Fibroblast of skin of left quadriceps (primary cell): ENCODE measurements at regions not wholly inside any gene's neighbourhood (a gene's known extent, or its start where the extent isn't known, plus 50 kb on each side); places are given as distances from the start of the nearest gene placed in this dataset.
A peak's percentile ranks its signal among the peaks of the same experiment; 100 is the strongest.

Source experiments
- DNase-seq, 2 experiments: peaks; one replicate each; pipeline ENCODE4 v3.0.0-alpha.2; 2013; ENCODE audit warnings: low read depth in 2 of 2

- DNase-seq = no peak
Measured at GRCh38 chr3:72204452-72204851, 419.5 kb upstream of the PROK2 start.

DNA sequence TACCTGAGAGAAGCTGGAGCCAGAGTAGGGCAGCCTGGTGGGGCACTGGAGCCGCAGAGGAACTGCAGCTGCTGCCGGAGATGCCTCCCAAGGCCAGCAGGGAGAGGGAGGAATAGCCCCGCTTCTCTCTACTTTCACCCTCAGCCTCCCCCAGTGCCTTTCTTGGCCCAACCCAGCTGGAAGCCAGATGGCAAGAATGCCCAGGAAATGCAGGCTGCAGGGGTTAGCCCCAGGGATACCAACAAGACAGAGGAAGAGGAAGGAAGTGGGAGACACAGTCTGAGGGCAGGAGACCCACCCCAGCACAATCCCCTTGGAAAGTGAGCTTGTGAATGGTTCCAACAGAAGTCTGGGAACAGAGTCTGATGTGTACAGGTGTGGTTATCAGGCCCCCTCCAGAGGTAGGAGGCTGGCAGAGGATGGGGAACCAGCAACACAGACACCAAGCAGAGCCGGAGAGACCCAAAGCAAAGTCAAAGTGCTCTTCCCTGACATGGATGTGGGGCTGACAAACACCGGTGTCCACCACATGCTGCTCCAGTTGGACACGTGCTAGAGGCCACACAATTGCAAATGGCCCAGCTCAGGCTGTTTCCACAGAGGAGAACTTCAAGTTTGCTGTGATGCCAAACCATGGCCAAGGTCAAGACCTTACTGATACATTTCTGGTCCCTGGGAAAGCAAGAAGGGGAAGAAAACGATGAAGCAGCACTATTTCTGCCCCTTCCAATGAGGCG, 418.8 kb upstream of the PROK2 start:
- DNase-seq = no peak

- DNase-seq = no peak
Measured at GRCh38 chr3:72203105-72203504, 418.2 kb upstream of the PROK2 start.

DNA sequence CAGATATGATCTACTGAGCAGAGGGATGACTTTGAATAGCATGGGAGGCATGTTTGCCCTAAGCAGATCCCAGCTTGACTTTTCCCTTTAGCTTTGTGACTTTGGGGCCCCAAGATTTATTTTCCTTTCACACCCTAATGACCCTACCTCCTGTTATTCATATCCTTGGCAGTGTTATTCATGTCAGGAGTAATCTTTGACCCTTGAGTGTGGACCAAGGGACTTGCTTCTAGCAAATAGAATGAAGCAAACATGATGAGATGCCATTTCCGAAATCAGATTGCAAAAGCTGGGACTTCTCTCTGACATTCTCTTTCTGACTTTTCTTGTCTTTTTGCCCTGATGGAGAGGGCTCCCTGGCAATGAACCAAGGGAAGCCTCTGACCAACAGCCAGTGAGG, 415.4 kb upstream of the PROK2 start:
- no peak for DNase-seq

DNA sequence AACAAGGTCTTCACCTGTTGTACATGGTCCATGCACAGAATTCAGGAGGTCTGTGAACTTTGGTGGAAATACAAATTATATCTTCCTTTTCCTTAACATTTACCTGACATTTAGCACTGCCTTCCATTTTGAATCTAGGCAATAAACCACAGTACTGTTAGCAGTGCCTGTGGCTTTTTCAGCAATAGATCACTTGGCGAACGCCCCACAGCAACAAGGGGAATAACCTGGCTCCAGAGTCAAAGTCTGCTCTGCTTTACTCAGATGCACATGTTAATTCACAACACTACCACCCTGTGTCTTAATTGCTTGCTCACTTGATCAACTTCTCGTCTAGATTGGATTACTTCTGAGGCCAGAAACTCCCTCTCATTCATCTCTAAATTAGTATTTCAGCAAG, 414.6 kb upstream of the PROK2 start:
- DNase-seq = no peak

GRCh38 chr3:72196377-72196929, 411.5 kb upstream of the PROK2 start:
- no peak for DNase-seq

DNA sequence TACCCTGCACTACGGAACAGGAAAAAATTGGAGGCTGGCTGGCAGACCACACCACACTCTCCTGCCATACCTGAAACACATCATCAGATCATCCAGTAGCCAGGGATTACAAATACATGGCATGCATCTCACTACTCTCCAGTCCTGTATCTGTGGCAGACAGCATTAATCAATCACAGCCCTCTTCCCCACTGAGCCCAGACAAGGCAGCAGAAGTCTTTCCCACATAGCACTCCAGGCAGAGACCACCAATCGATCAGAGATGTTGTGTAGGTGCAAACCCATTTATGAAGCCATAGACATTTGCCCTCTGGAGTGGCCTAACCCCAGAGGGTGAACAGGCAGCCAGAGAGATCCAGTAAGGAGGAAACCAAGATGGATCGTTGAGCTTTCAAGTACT, 410.9 kb upstream of the PROK2 start:
- no peak for DNase-seq

GRCh38 chr3:72194458-72194857, 409.5 kb upstream of the PROK2 start:
- DNase-seq = no peak

DNA sequence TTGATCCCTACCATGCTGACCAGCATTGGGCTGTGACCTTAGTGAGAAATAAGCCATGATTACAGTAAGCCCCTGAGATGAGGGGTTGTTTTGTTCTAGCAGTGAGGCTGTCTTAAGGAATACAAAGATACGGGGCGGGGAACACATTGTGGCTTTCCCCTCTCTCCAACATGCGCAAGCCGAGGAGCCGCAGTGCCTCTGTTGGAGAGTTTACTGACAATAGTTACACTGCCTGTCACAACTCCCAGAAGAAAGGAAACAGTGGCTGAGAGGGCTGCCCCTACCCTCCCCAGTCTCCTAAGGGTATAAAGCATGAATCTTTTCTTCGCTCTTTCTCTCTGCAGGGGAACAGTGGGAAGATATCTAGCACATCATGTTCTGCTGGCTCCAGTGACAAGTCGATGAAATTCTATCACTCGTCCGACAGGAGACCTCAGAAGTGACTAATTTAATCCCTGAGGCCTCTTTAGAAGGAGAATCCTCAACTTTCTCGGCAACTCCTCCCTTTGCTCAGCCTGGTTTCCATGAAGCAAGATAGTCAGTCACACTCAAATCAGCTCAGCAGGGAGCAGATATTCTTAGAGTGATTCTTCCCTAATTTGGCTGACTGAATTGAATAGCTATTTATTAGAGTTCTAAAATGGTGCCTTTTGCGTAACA, 409.0 kb upstream of the PROK2 start:
- DNase-seq = no peak

- no peak for DNase-seq
Measured at GRCh38 chr3:72192572-72192971, 407.6 kb upstream of the PROK2 start.

DNA sequence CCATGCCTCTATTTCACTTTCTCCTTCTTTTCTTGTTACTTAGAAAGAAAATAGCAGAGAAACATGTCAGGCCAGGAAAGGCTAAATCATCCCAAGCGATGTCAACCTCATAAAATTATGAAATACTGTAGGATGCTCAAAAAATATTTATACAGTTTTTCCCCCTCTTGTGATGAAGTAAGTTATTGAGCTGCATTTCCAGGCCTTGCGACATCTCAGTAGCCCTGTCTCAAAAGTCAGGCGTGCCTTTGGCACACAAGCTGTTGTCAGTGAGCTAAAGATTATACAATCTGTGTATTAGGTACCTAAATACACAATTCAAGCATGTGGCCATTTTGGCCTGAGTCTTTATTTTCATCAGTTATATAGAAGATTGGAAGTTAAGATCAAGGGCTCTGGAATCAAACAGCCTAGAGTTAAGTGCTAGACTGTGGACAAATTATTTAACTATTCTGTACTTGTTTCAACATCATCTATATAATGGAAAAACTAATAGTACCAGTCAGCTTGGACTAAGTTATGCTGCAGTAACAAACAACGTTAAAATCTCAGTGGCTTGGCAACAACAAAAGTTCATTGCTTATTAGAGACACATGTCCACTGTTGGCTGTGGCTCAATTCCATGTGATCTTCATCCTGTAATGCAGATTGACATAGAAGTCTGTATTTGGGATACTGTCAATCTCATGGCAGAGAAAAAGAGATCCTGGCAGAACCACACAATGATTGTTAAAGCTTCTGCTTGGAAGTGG, 406.4 kb upstream of the PROK2 start:
- DNase-seq = peak in 1 of 2 experiments; percentile 49

DNA sequence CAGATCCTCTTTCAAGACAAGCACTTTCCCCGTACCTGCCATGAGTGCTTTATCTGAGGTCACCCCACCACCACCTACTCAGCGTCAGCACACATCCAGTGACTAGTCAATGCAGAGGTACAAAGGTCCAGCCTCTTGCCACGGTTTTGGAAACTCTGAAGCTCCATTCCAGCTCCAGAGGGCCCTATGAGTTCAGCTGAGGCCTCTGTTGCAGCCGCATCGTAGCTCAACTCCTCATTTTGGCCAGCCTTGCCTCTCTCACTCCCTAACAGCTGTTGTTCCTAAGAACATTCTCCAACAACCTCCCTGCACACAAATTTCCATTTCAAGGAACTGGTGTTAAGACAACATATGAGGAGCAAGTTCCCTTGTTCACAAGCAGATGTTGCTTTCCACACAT, 405.1 kb upstream of the PROK2 start:
- DNase-seq = no peak

DNA sequence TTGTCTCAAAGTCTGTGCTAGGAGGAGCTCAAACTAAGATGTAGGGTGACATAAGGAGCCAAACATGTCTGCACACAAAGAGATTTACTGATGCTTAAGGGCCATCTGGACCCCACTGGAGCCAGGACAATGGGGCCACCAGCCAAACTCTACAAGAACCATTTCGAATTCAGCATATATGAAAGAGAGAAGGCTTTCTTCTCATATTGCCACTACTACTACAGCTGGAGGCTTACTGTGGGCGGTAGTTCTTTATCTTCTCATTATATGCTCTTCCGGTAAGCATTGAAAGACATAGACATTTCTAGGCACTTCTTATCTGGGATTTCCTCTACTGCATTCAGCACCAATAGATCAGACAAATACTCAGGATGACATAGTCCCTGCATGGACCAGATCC, 404.4 kb upstream of the PROK2 start:
- DNase-seq = no peak

GRCh38 chr3:72188536-72188935, 403.6 kb upstream of the PROK2 start:
- DNase-seq = no peak

DNA sequence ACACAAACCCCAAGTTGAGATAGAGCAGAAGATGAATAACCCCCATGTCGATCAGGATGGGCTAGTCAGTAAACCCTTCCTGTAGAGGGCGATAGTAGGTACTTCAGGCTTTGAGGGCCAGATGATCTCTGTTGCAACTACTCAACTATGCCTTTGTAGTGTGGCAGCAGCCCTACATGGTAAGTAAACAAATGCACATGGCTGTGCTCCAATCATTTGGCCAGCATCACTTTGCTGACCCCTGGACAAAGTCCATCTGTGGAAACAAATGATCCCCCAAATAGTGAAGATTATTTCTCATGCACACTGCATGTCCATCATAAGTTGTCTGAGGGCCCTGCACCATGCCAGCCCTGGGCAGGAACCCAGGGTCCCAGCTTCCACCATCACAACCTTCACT, 402.2 kb upstream of the PROK2 start:
- DNase-seq = no peak

DNA sequence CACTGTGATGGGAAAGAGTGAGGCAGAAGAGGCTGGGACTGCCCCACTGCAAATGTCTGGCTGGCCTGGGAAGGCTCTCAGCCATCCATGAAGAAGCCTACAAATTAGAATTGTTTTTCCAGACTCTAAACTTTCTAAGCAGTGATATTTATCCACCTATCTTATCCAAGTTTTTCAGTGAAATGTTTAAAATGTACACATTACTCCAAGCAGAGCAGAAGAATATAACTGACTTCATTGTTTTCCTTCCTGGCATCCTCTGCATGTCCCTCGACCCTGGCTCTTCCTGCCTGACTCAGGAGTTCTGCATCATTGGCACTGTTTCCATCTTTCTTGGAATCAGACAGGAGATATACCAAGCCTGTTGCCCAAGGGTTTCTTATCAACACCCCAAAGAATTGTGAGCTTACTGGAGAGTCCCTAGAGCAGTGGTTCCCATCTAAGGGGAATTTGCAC, 401.5 kb upstream of the PROK2 start:
- DNase-seq = no peak

- DNase-seq = peak; percentile 50 to 61
Measured at GRCh38 chr3:72185549-72186399, 400.8 kb upstream of the PROK2 start.

GRCh38 chr3:72183489-72183888, 398.5 kb upstream of the PROK2 start:
- DNase-seq = no peak

DNA sequence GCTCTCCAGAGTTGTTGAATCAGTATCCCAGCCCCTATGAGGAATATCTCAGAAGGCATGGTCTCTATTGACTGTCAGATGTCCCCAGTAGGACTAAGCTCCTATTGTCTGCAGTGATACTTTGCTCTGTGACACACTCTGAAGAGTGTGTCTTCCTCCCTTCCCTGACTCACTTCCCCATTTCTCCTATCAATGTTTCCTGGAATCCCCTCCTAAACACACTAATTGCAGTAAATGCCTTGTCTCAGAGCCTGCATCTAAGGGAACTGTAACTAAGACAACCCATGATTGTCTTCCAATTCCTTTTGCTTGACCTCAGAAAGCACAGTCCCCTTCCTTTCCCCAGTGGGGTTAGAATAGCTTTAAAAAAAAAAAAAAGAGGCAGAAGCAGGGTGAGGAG, 397.3 kb upstream of the PROK2 start:
- DNase-seq = no peak

DNA sequence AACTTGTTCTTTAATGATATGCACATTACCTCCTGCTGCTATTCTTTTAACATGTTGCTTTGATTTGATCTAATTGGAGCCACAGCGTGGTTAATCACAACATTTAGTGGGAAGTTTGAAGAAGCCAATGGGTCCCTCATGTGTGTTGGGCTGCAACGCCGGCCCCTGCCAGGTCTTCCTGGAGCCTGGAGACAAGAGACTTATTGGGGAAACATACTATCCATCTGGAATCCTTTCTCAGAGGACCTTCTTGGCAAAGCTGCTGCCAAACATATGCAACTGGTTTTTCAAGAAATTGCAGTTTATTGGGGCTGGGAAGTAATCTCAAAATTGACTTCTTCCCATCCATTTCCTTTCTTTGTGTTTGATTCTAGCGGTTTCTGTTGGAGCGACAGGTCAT, 396.3 kb upstream of the PROK2 start:
- DNase-seq = peak in 1 of 2 experiments; percentile 35

- DNase-seq = no peak
Measured at GRCh38 chr3:72180405-72180804, 395.5 kb upstream of the PROK2 start.

DNA sequence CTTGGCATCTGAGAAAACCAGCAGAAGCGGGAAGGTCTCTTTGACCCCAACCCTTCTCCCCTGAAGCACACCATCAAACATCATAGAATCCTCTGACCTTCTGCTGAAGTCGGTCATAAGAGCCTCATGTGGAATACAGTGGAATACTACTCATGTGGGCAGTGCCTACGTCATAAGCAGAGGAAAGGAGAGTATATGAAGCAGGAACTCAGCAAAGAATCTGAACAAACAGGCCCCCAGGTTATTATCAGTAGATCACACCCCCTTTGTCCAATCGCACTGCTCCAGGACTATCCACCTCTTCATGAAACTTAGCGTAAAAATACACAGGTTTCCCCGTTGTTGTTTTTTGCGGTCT, 394.1 kb upstream of the PROK2 start:
- DNase-seq = no peak
